HEK293T (cell line): ENCODE measurements at regions not wholly inside any gene's neighbourhood (a gene's known extent, or its start where the extent isn't known, plus 50 kb on each side); places are given as distances from the start of the nearest gene placed in this dataset.

Source experiments
- CTCF ChIA-PET: fragments of 350-600 bp; formaldehyde crosslinking; extraction: SDS; loops from one replicate; lab custom pipeline; 2021; ENCODE audit warnings: antibody characterized with exemption, inconsistent platforms; lab: Yijun Ruan, JAX
- POLR2A ChIA-PET: fragments of 350-600 bp; formaldehyde crosslinking; extraction: SDS; loops from one replicate; lab custom pipeline; 2020; ENCODE audit warnings: antibody characterized with exemption, inconsistent platforms; lab: Yijun Ruan, JAX
- DNase-seq: peaks from one replicate; pipeline ENCODE4 v3.0.0; 2012; ENCODE audit warnings: mixed read lengths; ENCODE audit errors: extremely low spot score
- ARNT ChIP-seq: fragments of 450-650 bp; IDR thresholded peaks from 2 replicates; pipeline ENCODE4 v1.6.1; 2017; ENCODE audit warnings: mild to moderate bottlenecking
- BHLHE40 ChIP-seq: fragments of 450-650 bp; IDR thresholded peaks from 2 replicates; pipeline ENCODE4 v1.6.1; 2016; ENCODE audit warnings: mild to moderate bottlenecking, moderate library complexity, borderline replicate concordance
- CTBP1 ChIP-seq: fragments of 450-650 bp; IDR thresholded peaks from 2 replicates; pipeline ENCODE4 v1.6.1; 2016; ENCODE audit warnings: borderline replicate concordance
- ELF4 ChIP-seq: fragments of 450-650 bp; IDR thresholded peaks from 2 replicates; pipeline ENCODE4 v1.6.1; 2017; ENCODE audit warnings: antibody characterized with exemption
- FOXA1 ChIP-seq: fragments of 450-650 bp; IDR thresholded peaks from 2 replicates; pipeline ENCODE4 v1.6.1; 2016; ENCODE audit warnings: mild to moderate bottlenecking
- FOXK2 ChIP-seq: fragments of 450-650 bp; IDR thresholded peaks from 2 replicates; pipeline ENCODE4 v1.6.1; 2016; ENCODE audit warnings: mild to moderate bottlenecking
- FOXM1 ChIP-seq: fragments of 450-650 bp; IDR thresholded peaks from 2 replicates; pipeline ENCODE4 v1.6.1; 2017; ENCODE audit warnings: mild to moderate bottlenecking, borderline replicate concordance
- HDGF ChIP-seq: fragments of 450-650 bp; IDR thresholded peaks from 2 replicates; pipeline ENCODE4 v1.6.1; 2017; ENCODE audit warnings: antibody characterized with exemption, borderline replicate concordance
- L3MBTL2 ChIP-seq: fragments of 450-650 bp; conservative IDR thresholded peaks from 2 replicates; pipeline ENCODE4 v1.6.1; 2016; ENCODE audit warnings: mild to moderate bottlenecking
- LEF1 ChIP-seq: fragments of 450-650 bp; IDR thresholded peaks from 2 replicates; pipeline ENCODE4 v1.6.1; 2017; ENCODE audit warnings: mild to moderate bottlenecking, borderline replicate concordance
- NFRKB ChIP-seq: fragments of 450-650 bp; IDR thresholded peaks from 2 replicates; pipeline ENCODE4 v1.6.1; 2016; ENCODE audit warnings: mild to moderate bottlenecking, moderate library complexity
- PKNOX1 ChIP-seq: fragments of 450-650 bp; IDR thresholded peaks from 2 replicates; pipeline ENCODE4 v1.6.1; 2016
- SP1 ChIP-seq: fragments of 450-650 bp; IDR thresholded peaks from 2 replicates; pipeline ENCODE4 v1.6.1; 2017
- SUZ12 ChIP-seq: fragments of 450-650 bp; IDR thresholded peaks from 2 replicates; pipeline ENCODE4 v1.6.1; 2016; ENCODE audit warnings: mild to moderate bottlenecking
- TARDBP ChIP-seq: fragments of 450-650 bp; IDR thresholded peaks from 2 replicates; pipeline ENCODE4 v1.6.1; 2016
- ZNF384 ChIP-seq: fragments of 450-650 bp; IDR thresholded peaks from 2 replicates; pipeline ENCODE4 v1.6.1; 2016

GRCh38 chr18:11495441-11495840 lies 114.0 kb upstream of the SLC35G4 start:
- ChIA-PET CTCF (interaction anchor here (0.5 kb wide), 1 partner anchor 12 kb away, joined by 3 read pairs; no protein-coding TSS in a partner anchor), POLR2A (no interaction called here)
- TF ChIP-seq BHLHE40, result no peak
- TF ChIP-seq ELF4, result no peak
- no peak for TF ChIP-seq FOXM1
- TF ChIP-seq FOXA1, result no peak
- no peak for TF ChIP-seq LEF1
- no peak for TF ChIP-seq TARDBP
- TF ChIP-seq ZNF384, result no peak
- no peak for TF ChIP-seq FOXK2
- no peak for DNase-seq

- DNase-seq, result no peak
- POLR2A ChIA-PET, result no interaction called here
- CTCF ChIA-PET, result no interaction called here
- TF ChIP-seq BHLHE40 (no peak), PKNOX1 (no peak), CTBP1 (no peak), SUZ12 (no peak), HDGF (no peak), NFRKB (no peak), TARDBP (no peak), ELF4 (no peak), FOXA1 (no peak), ZNF384 (no peak)
Observed at GRCh38 chr18:11494107-11494506, 115.3 kb upstream of the SLC35G4 start.

- ChIA-PET CTCF (no interaction called here), POLR2A (no interaction called here)
- no peak for DNase-seq
- no peak for TF ChIP-seq HDGF
- TF ChIP-seq FOXM1, result no peak
- TF ChIP-seq BHLHE40, result no peak
- TF ChIP-seq ARNT, result no peak
- no peak for TF ChIP-seq SUZ12
- TF ChIP-seq FOXA1, result no peak
- no peak for TF ChIP-seq LEF1
- TF ChIP-seq PKNOX1, result no peak
- no peak for TF ChIP-seq L3MBTL2
- no peak for TF ChIP-seq FOXK2
- TF ChIP-seq TARDBP, result no peak
- TF ChIP-seq SP1, result no peak
Observed at GRCh38 chr18:11489266-11489899, 120.0 kb upstream of the SLC35G4 start.

DNA sequence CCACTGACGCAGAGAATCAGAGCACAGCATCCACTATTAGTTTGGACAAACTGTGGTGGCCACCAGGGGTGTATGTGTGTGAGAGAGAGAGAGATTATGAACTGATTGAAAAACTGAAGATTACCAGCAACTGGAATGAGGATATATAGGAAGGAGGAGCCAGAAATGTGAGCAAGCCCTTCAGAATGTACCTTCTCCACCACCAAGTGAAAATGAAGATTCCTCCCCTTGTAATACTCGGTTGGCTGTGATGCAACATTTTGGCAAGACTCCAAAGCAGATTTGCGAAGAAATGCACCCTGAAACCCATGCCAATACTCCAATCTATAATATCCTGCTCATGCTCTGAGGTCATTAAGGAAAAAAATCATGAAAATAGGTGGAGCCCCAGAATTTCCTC lies 121.2 kb upstream of the SLC35G4 start:
- ChIA-PET POLR2A (no interaction called here), CTCF (no interaction called here)
- TF ChIP-seq BHLHE40, result no peak
- TF ChIP-seq SUZ12, result no peak
- TF ChIP-seq FOXM1, result no peak
- TF ChIP-seq LEF1, result no peak
- TF ChIP-seq TARDBP, result no peak
- TF ChIP-seq ZNF384, result no peak
- TF ChIP-seq HDGF, result no peak
- no peak for TF ChIP-seq PKNOX1
- TF ChIP-seq ELF4, result no peak
- TF ChIP-seq SP1, result no peak
- TF ChIP-seq ARNT, result no peak
- TF ChIP-seq L3MBTL2, result no peak
- no peak for TF ChIP-seq CTBP1
- TF ChIP-seq FOXA1, result no peak
- no peak for TF ChIP-seq FOXK2
- TF ChIP-seq NFRKB, result no peak

DNA sequence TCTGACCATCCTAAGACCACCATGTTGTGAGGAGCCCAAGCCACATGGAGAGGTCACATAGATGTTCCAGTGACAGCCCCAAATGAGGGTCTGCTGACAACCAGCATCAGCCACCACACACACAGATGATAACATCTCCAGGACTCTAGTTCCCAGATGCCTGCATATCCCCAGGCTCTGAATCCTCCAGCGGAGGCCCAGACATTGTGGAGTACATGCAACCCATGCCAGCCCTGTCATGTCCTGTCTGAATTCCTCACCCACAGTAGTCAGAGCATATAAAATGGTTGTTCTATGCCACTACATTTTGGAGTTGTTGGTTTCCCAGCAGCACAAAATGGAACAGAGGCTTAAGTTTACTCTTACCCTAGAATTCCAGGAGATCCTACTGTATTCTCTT lies 122.0 kb upstream of the SLC35G4 start:
- DNase-seq, result no peak
- ChIA-PET CTCF (no interaction called here), POLR2A (no interaction called here)
- TF ChIP-seq ARNT (no peak), LEF1 (no peak), ZNF384 (no peak), FOXK2 (no peak), ELF4 (no peak), L3MBTL2 (no peak), CTBP1 (no peak), HDGF (no peak), PKNOX1 (no peak), TARDBP (no peak), FOXM1 (no peak), SUZ12 (no peak), NFRKB (no peak), SP1 (no peak)

More for the DNA sequence above, 121.2 kb upstream of the SLC35G4 start:
- DNase-seq, result no peak

DNA sequence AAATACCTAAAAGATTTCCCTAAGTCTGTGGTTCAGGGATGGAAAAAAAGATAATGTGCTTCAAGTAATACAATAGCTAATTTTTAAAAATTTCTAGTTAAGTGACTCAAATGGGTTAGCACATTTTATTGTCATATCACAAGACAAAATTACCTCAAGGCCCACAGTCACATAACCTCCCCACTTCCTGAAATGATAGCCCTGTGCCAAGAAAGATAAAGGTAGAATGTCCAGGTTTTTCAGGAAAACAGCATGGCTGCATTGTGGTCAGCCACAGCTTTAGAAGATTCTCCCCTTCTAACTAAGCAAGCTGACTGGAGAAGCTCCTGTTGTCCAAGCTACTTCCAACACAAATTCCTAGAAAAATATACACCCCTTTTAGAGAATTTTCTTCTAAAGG lies 127.1 kb upstream of the SLC35G4 start:
- DNase-seq, result no peak
- TF ChIP-seq PKNOX1 (no peak), SP1 (no peak), HDGF (no peak), TARDBP (no peak), FOXM1 (no peak), SUZ12 (no peak), ARNT (no peak), L3MBTL2 (no peak), FOXA1 (no peak), FOXK2 (no peak), LEF1 (no peak), CTBP1 (no peak)
- CTCF ChIA-PET, result no interaction called here
- POLR2A ChIA-PET, result no interaction called here
